HG02938 (cell line): ENCODE measurements at regions not wholly inside any gene's neighbourhood (a gene's known extent, or its start where the extent isn't known, plus 50 kb on each side); places are given as distances from the start of the nearest gene placed in this dataset.

Source experiments
- ATAC-seq: cut with Tn5 transposase; IDR thresholded peaks from one replicate; pipeline ENCODE4 v1.9.1; 2021; ENCODE audit warnings: mild to moderate bottlenecking, moderate library complexity; ENCODE audit not compliant: unreplicated experiment

- ATAC-seq, result no peak
Measured at GRCh38 chr20:24761220-24762065, 187.6 kb upstream of the CST7 start.

- ATAC-seq, result no peak
Measured at GRCh38 chr20:24762371-24762770, 186.7 kb upstream of the CST7 start.

DNA sequence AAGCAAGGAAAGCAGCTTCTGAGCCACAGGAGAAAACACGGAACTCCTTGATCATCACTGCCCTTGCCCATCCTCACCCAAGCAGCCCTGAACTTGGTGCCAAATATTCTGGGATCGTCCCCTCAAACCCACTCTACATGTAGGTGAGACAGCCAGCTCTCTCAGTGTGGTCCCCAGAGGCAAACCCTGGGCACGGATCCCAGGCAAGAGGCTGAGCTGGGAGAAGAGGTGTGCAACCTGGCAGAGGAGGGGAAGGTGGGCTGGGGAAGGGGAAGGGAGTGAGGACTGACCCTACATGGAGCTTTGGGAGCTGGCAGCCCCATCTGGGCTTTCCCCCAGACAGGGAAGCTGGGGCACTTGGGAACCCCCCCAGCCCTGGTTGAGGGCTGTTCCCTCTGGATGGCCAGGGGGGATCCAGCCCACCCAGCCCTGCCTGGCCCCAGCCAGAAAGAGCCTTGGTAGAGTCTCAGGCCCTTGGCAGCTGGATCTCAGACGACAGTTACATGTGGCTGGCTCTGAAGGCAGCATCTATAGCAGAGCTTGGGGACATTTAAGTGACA lies 186.2 kb upstream of the CST7 start:
- ATAC-seq, result no peak

DNA sequence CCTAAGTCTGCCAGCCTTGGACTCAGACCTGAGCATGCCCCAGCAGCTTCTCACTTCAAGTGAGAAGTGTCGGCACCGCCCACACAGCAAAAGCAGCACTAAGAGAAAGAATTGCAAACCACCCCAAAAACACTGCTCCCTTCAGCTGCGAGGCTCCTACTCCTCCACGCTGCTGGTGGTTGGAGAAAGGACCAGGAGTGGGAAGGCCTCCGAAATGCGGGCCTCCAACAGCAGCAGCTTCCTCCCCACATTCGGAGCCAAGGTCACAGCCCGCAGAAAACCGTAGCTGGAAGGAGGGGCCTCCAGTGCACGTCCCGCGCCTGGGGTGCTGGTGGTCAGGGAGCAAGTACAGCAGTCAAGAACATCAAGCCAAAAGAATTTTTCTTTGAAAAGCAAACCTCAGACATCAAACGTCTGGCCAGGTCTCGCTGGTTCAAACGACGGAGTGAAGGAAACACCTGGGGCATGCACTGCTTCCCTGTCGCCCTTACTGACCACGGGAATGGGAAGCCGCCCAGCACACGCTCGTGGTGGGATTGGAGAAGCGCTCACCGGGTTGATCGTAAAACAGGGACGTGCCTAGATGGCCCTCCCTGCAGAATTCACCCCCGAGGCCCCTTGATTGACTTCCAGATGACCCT lies 185.6 kb upstream of the CST7 start:
- ATAC-seq, result no peak

- ATAC-seq, result no peak
Measured at GRCh38 chr20:24764027-24764793, 184.9 kb upstream of the CST7 start.

- no peak for ATAC-seq
Measured at GRCh38 chr20:24764794-24765202, 184.3 kb upstream of the CST7 start.

GRCh38 chr20:24765316-24766142 lies 183.5 kb upstream of the CST7 start:
- no peak for ATAC-seq

GRCh38 chr20:24766143-24766527 lies 182.9 kb upstream of the CST7 start:
- ATAC-seq, result no peak

DNA sequence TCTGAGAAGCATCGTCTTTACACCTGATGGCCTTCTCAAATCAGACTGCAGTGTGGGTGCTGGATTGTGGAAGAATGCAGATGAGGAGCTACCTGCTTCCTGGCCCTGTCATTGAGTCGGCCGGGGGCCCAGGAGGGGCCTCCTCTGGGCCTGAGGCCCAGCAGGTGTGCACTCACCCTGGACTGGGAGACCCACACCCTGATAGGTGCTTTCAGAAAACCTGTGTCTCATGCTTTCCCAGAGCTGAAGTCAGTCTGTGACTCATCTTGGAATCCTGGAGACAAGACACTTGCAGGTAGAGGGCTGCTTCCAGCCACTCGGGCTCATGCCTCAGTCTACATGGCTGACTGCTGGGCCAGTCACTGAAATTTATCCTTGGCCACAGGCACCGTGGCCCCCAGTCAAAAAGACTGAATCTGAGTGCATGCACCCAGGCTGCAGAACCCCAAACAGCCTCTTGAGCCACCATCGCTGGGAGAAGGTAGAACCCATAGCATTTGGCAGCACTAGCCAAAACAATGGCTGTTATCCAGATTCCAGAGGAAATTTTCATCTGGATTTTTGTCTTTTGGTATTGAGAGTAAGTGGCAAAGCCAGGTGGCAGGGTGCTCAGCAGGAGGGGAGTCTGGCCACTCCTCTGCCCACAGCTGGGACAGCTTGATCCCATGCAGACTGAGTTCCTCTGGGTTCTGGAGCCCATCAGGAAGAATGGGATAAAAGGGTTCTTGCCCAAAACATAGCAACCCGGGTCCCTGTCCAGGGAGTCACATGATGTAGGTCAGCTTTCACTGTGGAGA lies 182.0 kb upstream of the CST7 start:
- no peak for ATAC-seq

DNA sequence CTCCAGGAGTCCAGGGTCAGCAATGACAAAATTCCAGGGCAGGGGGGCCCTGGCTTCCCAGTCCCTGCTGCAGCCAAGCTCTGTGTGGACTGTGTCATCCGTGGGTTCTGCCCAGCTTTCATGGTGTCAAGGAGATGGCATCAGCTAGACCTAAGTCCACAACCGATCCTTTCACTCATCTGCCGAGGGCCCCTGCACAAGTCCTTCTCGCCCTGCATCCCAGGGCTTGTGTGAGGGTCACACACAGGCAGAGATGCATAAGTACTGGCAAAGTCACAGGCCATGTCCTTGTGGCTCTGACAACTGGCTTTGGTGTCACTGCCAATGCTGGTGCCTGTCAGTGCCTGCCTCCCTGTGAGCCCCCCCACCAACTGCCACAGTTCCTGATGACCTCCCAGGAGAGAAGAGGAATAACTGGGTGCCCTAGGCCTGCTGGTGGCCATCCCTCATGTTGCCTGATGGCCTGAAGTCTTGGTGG lies 181.4 kb upstream of the CST7 start:
- no peak for ATAC-seq

DNA sequence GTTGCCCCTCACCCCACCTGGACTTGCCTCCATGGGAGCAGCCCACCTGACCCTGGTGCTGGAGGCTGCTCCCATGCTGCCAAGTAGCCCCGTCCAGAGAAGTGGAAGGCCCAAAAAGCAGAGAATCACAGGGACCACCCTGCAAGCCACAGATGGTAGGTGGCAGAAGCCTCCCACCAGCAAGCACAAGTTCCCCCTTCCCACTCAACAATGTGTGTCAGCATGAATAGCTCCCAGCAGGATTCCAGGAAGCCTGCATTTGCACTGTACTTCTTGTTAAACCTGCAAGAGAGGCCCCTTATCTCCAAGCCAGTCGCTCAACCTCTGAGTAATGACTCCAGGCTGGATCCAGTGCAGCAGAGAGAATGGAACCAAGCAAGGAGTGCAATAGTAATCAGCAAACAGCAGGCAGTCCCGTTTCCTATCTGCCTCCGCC lies 180.8 kb upstream of the CST7 start:
- no peak for ATAC-seq

DNA sequence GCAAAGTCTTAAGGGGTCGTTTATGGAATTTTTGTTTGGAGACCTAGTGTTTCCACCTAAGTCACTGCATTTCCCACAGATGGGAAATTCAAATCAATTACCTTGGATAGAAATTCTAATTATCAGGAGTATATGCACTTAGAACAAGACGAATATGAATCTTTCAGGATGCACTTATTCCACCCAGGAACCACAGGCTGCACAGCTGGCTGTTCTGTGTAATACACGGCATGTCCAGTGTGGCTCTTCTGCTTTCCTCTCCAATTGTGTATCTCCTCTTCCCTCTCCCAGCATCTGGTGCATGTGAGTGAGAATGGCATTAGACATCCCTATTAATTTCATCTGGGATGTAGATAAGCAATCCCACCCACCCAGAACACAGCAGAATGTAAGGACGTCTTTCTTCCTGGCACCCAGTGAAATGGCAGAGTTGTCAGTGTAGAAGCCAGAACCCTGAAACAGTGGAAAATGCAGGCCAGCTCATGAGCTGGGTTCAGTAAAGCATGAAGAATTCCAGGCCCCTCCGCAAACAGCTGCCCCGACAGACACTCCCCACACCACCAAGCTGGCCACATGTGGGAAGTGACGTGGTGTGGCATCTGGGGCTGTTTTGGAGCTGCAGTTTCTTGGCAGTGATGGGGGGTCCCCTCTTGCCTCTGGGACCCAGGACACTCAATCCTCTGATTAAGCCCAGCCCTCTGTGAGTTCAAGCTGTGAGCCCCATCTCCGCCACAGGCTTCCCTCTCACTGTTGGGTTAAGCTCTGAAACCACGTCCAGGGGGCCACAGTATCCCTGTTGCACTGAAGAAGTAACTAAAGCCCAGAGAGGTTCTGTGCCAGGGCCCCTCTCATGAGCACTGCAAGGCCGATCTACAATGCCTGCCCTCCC lies 180.1 kb upstream of the CST7 start:
- ATAC-seq, result no peak

GRCh38 chr20:24769878-24770627 lies 179.0 kb upstream of the CST7 start:
- no peak for ATAC-seq

DNA sequence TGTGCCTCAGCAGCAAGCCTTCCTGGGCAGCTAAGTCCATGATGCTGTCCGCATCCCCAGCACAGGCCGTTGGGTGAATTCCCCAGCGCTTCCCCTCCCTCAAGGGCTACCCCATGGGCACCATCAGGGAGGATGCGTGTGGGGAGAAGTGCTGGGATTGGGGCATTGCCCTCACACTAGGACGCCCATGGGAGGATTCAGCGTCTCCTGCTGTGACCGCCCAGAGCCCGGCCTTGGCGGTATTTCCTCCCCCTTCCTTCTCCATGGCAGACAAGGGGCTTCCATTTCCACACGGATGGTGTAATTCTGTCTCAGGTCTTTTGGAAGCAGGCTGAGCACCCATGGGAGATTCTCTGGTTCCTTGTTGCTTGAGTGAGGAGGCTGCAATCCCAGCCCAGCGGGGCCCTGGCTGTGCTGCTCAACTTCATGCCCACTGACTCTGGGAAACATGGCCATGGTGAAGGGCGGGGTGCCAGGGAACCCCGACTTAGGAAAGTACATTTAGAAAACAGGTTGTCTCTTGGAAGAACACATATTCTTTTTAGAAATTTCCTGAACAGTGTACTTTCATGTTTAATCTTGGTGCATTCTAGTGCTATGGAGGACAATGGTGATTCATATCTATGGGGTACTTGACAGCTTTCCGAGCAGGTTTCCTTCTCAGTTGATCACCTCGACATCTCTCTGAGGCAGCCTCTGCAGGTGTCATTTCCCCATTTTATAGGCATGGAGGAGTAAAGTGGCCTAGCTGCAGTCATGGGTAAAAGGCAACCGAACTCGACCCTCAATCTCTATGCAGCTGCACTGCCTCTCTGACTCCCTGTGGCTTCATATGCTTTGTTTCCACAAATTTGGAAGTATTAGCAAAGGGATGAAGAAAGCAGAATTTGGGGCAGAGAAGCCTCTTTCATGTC lies 178.2 kb upstream of the CST7 start:
- ATAC-seq, result no peak

DNA sequence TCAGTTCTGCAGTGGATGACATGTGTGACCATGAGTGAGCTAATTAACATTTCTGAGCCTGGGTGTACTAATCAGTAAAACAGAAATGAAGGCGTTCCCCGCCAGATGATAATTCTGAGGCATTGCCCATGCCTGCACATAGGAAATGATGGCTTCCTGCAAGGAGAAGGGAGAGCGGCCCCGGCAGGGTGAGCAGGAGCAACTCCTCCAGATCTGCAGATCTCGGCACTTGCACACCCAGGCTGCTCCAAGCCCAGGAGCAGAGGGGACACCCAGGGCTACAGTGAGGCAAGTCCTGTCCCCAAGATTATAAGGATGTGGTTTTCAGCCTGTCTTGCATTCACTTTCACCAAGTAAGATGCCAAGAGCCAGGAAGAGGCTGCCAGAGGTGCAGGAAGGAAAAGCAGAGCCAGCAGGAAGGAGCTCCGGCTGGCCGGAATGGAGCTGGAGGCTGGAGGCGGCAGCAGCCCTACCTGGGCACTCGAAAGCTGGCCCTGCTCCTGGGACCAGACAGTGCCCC lies 177.5 kb upstream of the CST7 start:
- no peak for ATAC-seq

DNA sequence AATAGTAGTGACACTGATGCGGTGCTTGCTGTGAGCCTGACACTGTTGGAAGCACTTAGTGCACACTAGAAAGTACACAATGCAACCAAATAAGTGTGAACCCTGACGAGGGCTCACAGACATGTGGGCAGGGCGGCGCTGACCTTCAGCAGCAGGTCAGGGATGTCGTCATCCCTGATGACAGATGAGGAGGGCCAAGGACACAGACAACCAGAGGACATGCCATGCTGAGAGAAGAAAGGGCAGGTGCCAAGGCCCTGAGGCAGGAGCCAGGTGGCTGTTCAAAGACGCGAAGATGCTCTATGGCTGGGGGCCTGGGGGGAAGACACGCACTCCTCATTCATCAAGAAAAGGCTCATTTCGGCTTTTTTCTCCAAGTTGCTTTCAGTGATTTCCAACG lies 176.4 kb upstream of the CST7 start:
- no peak for ATAC-seq

GRCh38 chr20:24773168-24773567 lies 175.9 kb upstream of the CST7 start:
- no peak for ATAC-seq
